GM12874 (cell line): ENCODE measurements at regions not wholly inside any gene's neighbourhood (a gene's known extent, or its start where the extent isn't known, plus 50 kb on each side); places are given as distances from the start of the nearest gene placed in this dataset.

ENCODE experiments used
- CTCF ChIP-seq: IDR thresholded peaks from 2 replicates; pipeline ENCODE4 v1.5.1; 2011; ENCODE audit warnings: low read depth, mild to moderate bottlenecking, control low read depth, low read length, moderate library complexity; ENCODE audit not compliant: insufficient read depth

- TF ChIP-seq CTCF, result no peak
Observed at GRCh38 chr6:54541541-54541940, 233.3 kb downstream of the TINAG start.

GRCh38 chr6:54559136-54559535, 250.9 kb downstream of the TINAG start:
- TF ChIP-seq CTCF, result no peak

GRCh38 chr6:54574671-54575070, 266.4 kb downstream of the TINAG start:
- no peak for TF ChIP-seq CTCF

- no peak for TF ChIP-seq CTCF
Observed at GRCh38 chr6:54578261-54578660, 268.3 kb upstream of the FAM83B start.

GRCh38 chr6:54579011-54579410, 267.6 kb upstream of the FAM83B start:
- no peak for TF ChIP-seq CTCF

GRCh38 chr6:54586251-54586650, 260.3 kb upstream of the FAM83B start:
- TF ChIP-seq CTCF, result no peak

GRCh38 chr6:54587277-54587676, 259.3 kb upstream of the FAM83B start:
- TF ChIP-seq CTCF, result no peak

GRCh38 chr6:54588176-54588575, 258.4 kb upstream of the FAM83B start:
- no peak for TF ChIP-seq CTCF
